ENCODE measurements at regions not wholly inside any gene's neighbourhood (a gene's known extent, or its start where the extent isn't known, plus 50 kb on each side); places are given as distances from the start of the nearest gene placed in this dataset.
"Not testable (repeated sequence)": the region's sequence is repeated elsewhere in the genome, so short reads cannot be mapped to it uniquely, and the experiment has no call there.

- no peak for DNase-seq
Measured at GRCh38 chr20:57996936-57997890, 231.2 kb downstream of the ANKRD60 start.

GRCh38 chr20:57996465-57996864 lies 232.0 kb downstream of the ANKRD60 start:
- DNase-seq: no peak

- no peak for DNase-seq
Measured at GRCh38 chr20:57995381-57995977, 233.0 kb downstream of the ANKRD60 start.

GRCh38 chr20:57993716-57994431 lies 234.6 kb downstream of the ANKRD60 start:
- DNase-seq: peak; percentile 38

GRCh38 chr20:57991211-57991881 lies 237.1 kb downstream of the ANKRD60 start:
- DNase-seq: no peak

DNA sequence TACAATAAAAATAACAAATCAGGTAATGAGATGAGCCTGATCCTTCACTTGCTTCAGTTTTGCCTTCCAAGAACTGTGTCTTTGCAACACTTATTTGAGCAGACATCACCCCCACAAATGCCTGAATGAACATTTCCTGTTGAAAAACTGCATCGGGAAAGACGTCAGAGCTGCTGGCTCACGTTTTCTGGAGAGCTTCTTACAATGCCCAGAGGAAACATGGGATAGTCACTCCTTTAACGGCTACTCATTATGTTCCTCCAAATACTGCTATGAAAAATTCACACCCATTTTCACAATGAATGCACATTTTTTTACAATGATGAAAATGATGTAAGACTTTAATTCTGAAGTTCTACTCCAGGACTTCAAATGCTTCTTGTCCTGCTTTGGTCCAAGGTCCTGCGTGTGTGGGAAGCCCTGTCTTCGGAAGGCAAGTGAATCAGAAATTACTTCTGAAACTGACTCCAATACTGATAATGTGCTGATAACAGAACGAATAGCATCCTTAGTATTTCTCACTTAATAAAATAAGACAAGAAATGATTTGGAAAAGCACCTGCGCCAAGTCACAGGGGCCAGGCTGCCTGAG lies 238.0 kb downstream of the ANKRD60 start:
- peak; percentile 48 for DNase-seq

DNA sequence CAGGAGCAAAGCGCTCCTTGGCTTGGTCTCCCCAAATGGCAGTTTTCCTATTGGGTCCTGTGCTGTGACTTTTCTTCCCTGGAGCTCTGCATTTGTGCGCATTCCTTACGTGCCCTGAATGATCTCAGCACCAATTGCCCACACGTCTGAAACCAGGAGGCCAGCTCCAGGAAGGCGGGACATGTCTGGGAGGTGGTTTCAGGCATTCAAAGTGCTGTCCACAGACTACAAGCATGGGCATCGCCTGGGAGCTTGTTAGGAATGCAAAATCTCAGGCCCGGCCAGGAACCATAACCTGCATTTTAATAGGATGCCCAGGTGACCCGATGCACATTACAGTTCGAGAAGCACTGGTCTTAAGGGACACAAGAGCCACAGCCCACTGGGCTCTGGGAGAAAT lies 239.6 kb downstream of the ANKRD60 start:
- no peak for DNase-seq

- DNase-seq: no peak
Measured at GRCh38 chr20:57988422-57988821, 240.0 kb downstream of the ANKRD60 start.

DNA sequence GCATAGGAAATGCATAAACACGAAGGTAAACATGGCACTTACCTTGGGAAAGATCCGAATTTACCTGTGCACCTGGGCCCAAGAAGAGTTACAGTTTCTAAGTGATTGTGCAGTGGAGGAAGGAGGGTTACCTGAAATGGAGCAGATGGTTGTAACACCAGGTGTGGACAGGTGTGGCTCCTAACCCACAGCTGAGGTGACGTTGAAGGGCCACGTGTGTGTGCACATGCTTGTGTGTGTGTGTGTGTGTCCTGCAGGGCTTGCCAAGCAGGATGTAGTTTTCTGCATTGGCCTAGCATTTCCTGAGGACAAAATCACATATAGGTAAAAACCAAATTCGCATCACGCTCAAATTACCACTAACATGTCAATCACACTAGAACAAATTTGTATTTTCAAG lies 240.8 kb downstream of the ANKRD60 start:
- no peak for DNase-seq

- no peak for DNase-seq
Measured at GRCh38 chr20:57986666-57987065, 241.8 kb downstream of the ANKRD60 start.

DNA sequence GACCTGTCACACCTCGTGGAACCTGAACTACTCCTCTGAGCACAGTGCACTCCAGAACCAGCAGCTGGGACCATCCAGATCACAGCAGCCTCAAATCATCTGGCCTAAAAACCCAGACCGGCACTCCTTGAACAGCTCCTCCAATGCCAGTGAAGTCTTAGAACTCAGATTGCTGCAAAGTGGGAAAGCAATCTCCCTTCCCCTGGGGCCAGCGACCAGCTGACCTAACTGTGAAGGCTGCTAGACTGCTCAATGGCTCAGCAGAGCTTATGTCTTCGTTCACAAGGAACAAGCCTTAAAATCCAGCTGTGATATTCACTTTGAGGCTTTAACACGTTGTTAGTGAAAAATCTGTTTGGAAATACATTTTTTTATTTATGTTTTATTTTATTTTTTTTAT lies 243.2 kb downstream of the ANKRD60 start:
- DNase-seq: no peak

DNA sequence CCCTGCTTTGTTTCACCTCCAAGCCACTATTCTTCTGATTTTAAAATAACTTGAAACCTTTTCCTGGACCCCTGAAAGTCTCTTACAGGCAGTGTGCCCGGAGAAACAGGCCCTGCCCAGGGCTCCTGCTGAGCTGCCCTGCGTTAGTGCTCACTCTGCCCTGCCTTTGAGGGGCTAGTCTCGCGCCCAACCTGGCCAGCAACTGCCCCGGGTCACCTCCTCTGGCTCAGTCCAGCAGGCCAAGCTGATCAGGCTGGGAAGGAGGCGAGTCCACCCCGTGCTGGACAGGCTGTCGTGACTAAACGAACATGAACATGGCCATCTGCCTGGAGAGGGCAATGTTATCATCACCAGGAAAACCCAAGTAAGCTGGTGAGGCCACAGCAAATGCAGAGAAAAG lies 245.4 kb downstream of the ANKRD60 start:
- no peak for DNase-seq

- DNase-seq: no peak
Measured at GRCh38 chr20:57980506-57980905, 247.9 kb downstream of the ANKRD60 start.

DNA sequence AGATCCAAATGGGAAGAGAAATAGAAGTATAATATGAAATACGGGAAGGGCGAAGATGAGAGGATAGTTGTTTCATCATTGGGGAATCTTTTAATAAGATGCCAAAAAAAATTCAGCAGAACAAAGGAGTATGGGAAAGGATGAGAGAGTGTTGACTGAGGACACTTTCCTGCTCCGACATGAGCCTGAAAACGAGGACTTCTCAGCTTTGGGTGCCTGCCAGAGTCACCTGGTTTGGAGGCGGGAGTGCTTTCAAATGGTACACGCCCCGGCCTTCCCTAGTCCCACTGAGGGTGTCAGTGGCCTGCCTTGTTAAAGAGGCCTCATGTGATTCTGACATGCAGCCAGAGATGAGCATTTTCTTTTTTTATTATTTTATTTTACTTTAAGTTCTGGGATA lies 250.9 kb downstream of the ANKRD60 start:
- no peak for DNase-seq

DNA sequence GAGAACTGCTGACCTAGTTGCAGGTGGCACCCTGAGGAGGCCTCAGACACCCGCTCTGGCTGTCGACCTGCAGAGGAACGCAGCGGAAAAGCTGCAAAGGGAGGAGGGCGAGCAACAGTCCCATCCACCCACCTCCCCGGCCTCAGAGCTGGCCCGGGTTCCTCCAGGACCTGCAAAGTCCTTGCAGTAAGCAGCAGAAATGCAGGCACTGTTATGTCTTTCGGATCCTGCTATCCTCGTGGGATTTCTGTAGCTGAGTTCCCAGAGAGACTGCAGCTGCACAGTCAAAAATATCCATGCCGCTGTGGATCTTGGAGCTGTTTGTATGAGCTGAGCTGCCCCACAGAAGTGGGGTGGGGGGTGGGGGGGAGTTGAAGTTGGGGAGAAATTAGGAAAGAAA lies 251.3 kb downstream of the ANKRD60 start:
- no peak for DNase-seq

DNA sequence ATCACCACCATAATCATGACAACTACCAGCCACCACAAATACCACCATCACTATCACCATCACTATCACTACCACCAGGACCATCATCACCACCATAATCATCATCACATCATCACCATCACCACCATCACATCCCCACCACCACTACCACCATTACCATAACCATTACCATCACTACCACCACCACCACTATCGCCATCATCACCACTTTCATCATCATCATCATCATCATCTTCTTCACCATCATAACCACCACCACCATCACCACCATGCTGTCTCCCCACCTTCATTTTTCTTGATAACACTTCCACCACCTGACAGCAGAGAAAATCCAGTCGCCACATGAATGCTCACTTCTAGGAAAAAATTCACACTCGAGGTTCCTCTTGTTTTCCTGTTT lies 253.6 kb downstream of the ANKRD60 start:
- DNase-seq: no peak

DNA sequence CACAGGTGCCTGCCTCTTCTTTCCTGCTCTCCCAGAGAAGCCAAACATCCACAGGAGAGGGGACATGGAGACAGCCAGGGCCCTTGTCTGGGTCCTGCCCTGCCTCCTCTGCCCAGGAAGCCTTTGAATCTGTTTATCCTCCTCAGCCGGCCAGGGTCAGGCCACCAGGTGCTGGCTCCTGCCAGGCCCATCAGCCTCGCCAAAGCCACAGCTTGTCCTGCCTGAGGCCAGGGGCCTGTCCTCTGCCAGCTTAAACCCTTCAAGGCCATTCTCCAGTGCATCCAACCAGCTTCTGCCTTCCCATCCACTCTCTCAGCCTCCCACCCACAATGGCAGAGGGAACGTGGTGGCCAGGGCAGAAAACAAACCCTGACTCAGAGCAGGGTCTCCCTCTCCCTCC lies 254.6 kb downstream of the ANKRD60 start:
- no peak for DNase-seq

DNA sequence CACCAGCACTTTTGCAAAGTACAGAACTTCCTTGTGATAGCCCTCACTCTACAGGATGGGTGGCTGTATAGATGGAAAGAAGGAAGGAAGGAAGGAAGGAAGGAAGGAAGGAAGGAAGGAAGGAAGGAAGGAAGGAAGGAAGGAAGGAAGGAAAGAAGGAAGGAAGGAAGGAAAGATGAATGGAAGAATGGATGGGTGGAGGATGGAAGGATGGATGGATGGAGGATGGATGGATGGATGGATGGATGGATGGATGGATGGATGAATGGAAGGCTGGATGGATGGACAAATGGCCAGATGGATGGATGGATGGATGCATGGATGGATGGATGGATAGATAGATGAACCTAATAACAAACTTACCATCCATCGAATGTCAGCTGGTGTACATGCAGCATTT lies 256.9 kb downstream of the ANKRD60 start:
- DNase-seq: not testable (repeated sequence)

DNA sequence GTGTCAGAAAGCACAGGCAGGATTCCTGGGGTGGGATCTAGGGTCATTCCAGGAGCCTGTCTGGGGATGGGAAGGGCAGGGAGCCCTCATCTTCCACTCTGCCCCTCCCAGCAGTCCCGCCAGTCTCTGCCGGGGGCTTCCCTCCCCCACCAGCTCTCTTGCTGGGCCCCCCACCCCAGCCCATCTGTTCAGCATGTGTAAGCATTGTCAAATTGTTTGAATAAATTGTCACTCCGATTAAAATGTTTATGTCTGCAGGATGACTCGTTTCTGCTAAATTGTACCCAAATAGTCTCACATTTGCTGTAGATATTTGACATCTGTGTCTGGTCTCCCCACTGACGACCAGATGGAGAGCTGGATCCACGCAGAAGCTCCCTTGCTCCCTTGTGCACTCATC lies 257.6 kb downstream of the ANKRD60 start:
- no peak for DNase-seq

GRCh38 chr20:57970116-57970515 lies 258.3 kb downstream of the ANKRD60 start:
- DNase-seq: no peak

GRCh38 chr20:57968120-57968519 lies 258.3 kb upstream of the PMEPA1 start:
- DNase-seq: no peak

DNA sequence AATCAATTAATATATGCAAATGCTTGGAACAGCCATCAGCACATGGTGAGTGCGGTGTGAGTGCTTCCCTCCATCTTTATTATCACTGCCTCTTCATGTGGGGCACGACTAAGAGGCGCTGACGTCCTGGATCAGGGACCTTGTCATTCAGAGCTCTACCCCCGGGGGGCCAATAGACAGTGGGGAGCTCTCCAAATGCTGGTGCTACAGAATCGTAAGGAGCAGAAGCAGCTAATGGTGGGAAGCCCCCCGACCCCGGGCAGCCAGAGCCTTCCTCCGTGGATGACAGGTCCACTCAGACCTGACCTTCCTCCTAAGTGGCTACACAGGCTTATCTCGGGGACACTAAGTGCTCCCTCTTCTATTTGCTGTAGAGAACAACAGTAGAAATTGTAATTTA lies 257.5 kb upstream of the PMEPA1 start:
- no peak for DNase-seq

GRCh38 chr20:57966620-57967019 lies 256.8 kb upstream of the PMEPA1 start:
- no peak for DNase-seq
